K562 (cell line): ENCODE measurements at regions not wholly inside any gene's neighbourhood (a gene's known extent, or its start where the extent isn't known, plus 50 kb on each side); places are given as distances from the start of the nearest gene placed in this dataset.

Experiments
- DPF2 ChIP-seq: fragments of 450-650 bp; IDR thresholded peaks from 2 replicates; pipeline ENCODE4 v1.6.1; 2016
- EGR1 ChIP-seq: fragments of 450-650 bp; conservative IDR thresholded peaks from 2 replicates; pipeline ENCODE4 v1.6.1; 2017; ENCODE audit warnings: mild to moderate bottlenecking
- EP300 ChIP-seq: IDR thresholded peaks from 2 replicates; pipeline ENCODE4 v1.6.1; 2012; ENCODE audit warnings: low read length, improper control_type of control experiment
- FOXJ3 ChIP-seq: sonication (generic); formaldehyde crosslinking; IDR thresholded peaks from 2 replicates; pipeline ENCODE4 v1.4.0; 2020; ENCODE audit warnings: mild to moderate bottlenecking, missing genetic modification reagents
- GATA2 ChIP-seq: sonication (generic); formaldehyde crosslinking; IDR thresholded peaks from 2 replicates; pipeline ENCODE4 v1.4.0; 2020; ENCODE audit warnings: mild to moderate bottlenecking, missing genetic modification reagents
- MAZ ChIP-seq, 2 experiments: fragments of 450-650 bp in 1 of 2; sonication (generic) in 1 of 2; formaldehyde crosslinking; IDR thresholded peaks in 1 of 2; conservative IDR thresholded peaks in 1 of 2; 2 replicates each; pipeline versions ENCODE4 v1.4.0 to v1.5.0; 2020; ENCODE audit warnings: mild to moderate bottlenecking in 1 of 2, missing genetic modification reagents in 1 of 2
- MECOM ChIP-seq: fragments of 250-450 bp; sonication (Bioruptor Pico); IDR thresholded peaks from 2 replicates; pipeline ENCODE4 v1.8.0; 2022; ENCODE audit warnings: inconsistent platforms
- MYC ChIP-seq, 2 experiments: fragments of 250-450 bp in 1 of 2; sonication (Bioruptor Pico) in 1 of 2; IDR thresholded peaks; 2 replicates each; pipeline versions ENCODE4 v1.5.1 to v1.6.1; 2012 to 2021; ENCODE audit warnings: low read depth in 2 of 2, borderline replicate concordance in 1 of 2, improper control_type of control experiment in 1 of 2, low read length in 1 of 2, mild to moderate bottlenecking in 1 of 2, moderate library complexity in 1 of 2
- NR2C2 ChIP-seq, 2 experiments: fragments of 200-800 bp in 1 of 2; sonication (Bioruptor generic) in 1 of 2; sonication (generic) in 1 of 2; formaldehyde crosslinking in 1 of 2; IDR thresholded peaks; 2 replicates each; pipeline versions ENCODE4 v1.6.1 to v1.8.0; 2016 to 2022; ENCODE audit warnings: mild to moderate bottlenecking in 1 of 2, missing compliant biosample characterization in 1 of 2, missing genetic modification characterization in 1 of 2, missing genetic modification reagents in 1 of 2
- RCOR1 ChIP-seq, 2 experiments: IDR thresholded peaks; 2 replicates each; pipeline ENCODE4 v1.6.1; 2012; ENCODE audit warnings: low read depth in 2 of 2, low read length in 2 of 2, borderline replicate concordance in 1 of 2, improper control_type of control experiment in 1 of 2
- SMARCA4 ChIP-seq: fragments of 450-650 bp; IDR thresholded peaks from 2 replicates; pipeline ENCODE4 v1.6.1; 2016
- SMARCE1 ChIP-seq: fragments of 450-650 bp; IDR thresholded peaks from 2 replicates; pipeline ENCODE4 v1.7.1; 2016; ENCODE audit warnings: mild to moderate bottlenecking
- TSC22D4 ChIP-seq: fragments of 450-650 bp; IDR thresholded peaks from 2 replicates; pipeline ENCODE4 v1.6.1; 2016; ENCODE audit warnings: missing genetic modification characterization, missing biosample characterization, control low read depth
- ZFP36 ChIP-seq: fragments of 150-350 bp; IDR thresholded peaks from 2 replicates; pipeline ENCODE4 v1.6.1; 2018; ENCODE audit warnings: low read length, low read depth; ENCODE audit not compliant: partially characterized antibody
- ZKSCAN8 ChIP-seq: fragments of 200-800 bp; sonication (Bioruptor generic); IDR thresholded peaks from 2 replicates; pipeline ENCODE4 v1.6.1; 2016; ENCODE audit warnings: missing genetic modification characterization, missing compliant biosample characterization
- ZNF766 ChIP-seq: fragments of 200-800 bp; sonication (Bioruptor generic); conservative IDR thresholded peaks from 2 replicates; pipeline ENCODE4 v1.6.1; 2016; ENCODE audit warnings: missing genetic modification characterization, missing compliant biosample characterization
- TF ChIP-seq, protein P1 (sequence below): fragments of 200-800 bp; sonication (Bioruptor generic); IDR thresholded peaks from 2 replicates; pipeline ENCODE4 v1.6.1; 2017; ENCODE audit warnings: missing genetic modification characterization, missing compliant biosample characterization
- TF ChIP-seq, protein P2 (sequence below): IDR thresholded peaks from 2 replicates; pipeline ENCODE4 v1.6.1; 2011; ENCODE audit not compliant: insufficient read length; ENCODE audit errors: extremely low read depth
- TF ChIP-seq, protein P3 (sequence below): fragments of 450-650 bp; IDR thresholded peaks from 2 replicates; pipeline ENCODE4 v1.6.1; 2016; ENCODE audit warnings: borderline replicate concordance
- TF ChIP-seq, protein P4 (sequence below), 2 experiments: fragments of 150-350 bp in 1 of 2; IDR thresholded peaks; 2 replicates each; pipeline ENCODE4 v1.6.1; 2012 to 2016; ENCODE audit warnings: low read depth in 2 of 2, low read length in 2 of 2, mild to moderate bottlenecking in 1 of 2, moderate library complexity in 1 of 2

DNA sequence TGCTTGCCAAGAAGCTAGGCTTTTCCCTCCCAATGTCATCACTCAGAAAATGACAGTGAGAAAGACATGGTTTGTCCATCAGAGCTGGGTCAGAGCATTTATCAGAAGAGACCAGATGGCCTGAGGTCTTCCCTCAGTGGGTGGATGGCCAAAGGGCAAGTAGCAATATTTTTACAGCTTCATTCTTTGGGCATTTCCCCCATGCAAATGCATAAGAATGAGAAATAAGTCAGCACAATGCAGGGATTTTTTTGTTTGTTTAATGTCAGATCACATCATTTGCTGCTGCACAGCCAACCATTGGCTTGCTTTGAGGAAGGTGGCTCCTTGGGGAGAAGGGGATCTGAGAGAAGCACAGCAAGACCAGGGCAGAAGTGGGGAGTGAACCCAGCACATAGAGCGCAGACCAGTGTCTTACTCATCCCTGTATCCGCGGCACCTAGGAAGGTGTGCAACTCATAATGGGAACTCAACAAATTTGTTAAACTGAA is 209.6 kb downstream of the SEMA6A start (continued):
- TF ChIP-seq, protein P1, sequence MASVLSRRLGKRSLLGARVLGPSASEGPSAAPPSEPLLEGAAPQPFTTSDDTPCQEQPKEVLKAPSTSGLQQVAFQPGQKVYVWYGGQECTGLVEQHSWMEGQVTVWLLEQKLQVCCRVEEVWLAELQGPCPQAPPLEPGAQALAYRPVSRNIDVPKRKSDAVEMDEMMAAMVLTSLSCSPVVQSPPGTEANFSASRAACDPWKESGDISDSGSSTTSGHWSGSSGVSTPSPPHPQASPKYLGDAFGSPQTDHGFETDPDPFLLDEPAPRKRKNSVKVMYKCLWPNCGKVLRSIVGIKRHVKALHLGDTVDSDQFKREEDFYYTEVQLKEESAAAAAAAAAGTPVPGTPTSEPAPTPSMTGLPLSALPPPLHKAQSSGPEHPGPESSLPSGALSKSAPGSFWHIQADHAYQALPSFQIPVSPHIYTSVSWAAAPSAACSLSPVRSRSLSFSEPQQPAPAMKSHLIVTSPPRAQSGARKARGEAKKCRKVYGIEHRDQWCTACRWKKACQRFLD (CRISPR knock-in tag): 0 out of 2 replicates have a peak, but pooled peaks have one; percentile 34
- TF ChIP-seq ZNF766 (CRISPR knock-in tag): 0 out of 2 replicates have a peak, but pooled peaks have one; percentile 24
- TF ChIP-seq MECOM: peak; percentile 84
- peak; percentile 67 for TF ChIP-seq GATA2 (CRISPR knock-in tag)
- peak; percentile 49; the same call in 1 of the 2 replicates for TF ChIP-seq SMARCE1
- peak; percentile 29 to 41; a peak in 1 of 4 replicates for TF ChIP-seq MAZ (CRISPR knock-in tag; conservative IDR thresholded peaks at IDR 0.05 in 1 of 2, IDR thresholded peaks at IDR 0.05 in 1 of 2)
- peak; percentile 54; the same call in 1 of the 2 replicates for TF ChIP-seq EP300
- peak; percentile 83 for TF ChIP-seq EGR1
- TF ChIP-seq, protein P2, sequence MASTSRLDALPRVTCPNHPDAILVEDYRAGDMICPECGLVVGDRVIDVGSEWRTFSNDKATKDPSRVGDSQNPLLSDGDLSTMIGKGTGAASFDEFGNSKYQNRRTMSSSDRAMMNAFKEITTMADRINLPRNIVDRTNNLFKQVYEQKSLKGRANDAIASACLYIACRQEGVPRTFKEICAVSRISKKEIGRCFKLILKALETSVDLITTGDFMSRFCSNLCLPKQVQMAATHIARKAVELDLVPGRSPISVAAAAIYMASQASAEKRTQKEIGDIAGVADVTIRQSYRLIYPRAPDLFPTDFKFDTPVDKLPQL: no peak
- TF ChIP-seq NR2C2 (CRISPR knock-in tag; IDR thresholded peaks at IDR 0.05): no peak
- TF ChIP-seq NR2C2 (tag; IDR thresholded peaks at IDR 0.05): peak; percentile 15; the same call in 1 of the 2 replicates
- no peak for TF ChIP-seq FOXJ3 (CRISPR knock-in tag)
- no peak for TF ChIP-seq ZFP36
- peak; percentile 56 for TF ChIP-seq DPF2
- TF ChIP-seq SMARCA4: peak; percentile 25; the same call in 1 of the 2 replicates
- TF ChIP-seq, protein P3, sequence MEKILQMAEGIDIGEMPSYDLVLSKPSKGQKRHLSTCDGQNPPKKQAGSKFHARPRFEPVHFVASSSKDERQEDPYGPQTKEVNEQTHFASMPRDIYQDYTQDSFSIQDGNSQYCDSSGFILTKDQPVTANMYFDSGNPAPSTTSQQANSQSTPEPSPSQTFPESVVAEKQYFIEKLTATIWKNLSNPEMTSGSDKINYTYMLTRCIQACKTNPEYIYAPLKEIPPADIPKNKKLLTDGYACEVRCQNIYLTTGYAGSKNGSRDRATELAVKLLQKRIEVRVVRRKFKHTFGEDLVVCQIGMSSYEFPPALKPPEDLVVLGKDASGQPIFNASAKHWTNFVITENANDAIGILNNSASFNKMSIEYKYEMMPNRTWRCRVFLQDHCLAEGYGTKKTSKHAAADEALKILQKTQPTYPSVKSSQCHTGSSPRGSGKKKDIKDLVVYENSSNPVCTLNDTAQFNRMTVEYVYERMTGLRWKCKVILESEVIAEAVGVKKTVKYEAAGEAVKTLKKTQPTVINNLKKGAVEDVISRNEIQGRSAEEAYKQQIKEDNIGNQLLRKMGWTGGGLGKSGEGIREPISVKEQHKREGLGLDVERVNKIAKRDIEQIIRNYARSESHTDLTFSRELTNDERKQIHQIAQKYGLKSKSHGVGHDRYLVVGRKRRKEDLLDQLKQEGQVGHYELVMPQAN: no peak
- TF ChIP-seq, protein P4, sequence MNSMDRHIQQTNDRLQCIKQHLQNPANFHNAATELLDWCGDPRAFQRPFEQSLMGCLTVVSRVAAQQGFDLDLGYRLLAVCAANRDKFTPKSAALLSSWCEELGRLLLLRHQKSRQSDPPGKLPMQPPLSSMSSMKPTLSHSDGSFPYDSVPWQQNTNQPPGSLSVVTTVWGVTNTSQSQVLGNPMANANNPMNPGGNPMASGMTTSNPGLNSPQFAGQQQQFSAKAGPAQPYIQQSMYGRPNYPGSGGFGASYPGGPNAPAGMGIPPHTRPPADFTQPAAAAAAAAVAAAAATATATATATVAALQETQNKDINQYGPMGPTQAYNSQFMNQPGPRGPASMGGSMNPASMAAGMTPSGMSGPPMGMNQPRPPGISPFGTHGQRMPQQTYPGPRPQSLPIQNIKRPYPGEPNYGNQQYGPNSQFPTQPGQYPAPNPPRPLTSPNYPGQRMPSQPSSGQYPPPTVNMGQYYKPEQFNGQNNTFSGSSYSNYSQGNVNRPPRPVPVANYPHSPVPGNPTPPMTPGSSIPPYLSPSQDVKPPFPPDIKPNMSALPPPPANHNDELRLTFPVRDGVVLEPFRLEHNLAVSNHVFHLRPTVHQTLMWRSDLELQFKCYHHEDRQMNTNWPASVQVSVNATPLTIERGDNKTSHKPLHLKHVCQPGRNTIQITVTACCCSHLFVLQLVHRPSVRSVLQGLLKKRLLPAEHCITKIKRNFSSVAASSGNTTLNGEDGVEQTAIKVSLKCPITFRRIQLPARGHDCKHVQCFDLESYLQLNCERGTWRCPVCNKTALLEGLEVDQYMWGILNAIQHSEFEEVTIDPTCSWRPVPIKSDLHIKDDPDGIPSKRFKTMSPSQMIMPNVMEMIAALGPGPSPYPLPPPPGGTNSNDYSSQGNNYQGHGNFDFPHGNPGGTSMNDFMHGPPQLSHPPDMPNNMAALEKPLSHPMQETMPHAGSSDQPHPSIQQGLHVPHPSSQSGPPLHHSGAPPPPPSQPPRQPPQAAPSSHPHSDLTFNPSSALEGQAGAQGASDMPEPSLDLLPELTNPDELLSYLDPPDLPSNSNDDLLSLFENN (IDR thresholded peaks at IDR 0.05; ENCODE audit: low read depth in 2 of 2, low read length in 2 of 2): peak in 1 of 2 experiments; percentile 26; a peak in 1 of 4 replicates
- no peak for TF ChIP-seq ZKSCAN8 (CRISPR knock-in tag)
- TF ChIP-seq RCOR1 (IDR thresholded peaks at IDR 0.05; ENCODE audit: borderline replicate concordance in 1 of 2, low read depth in 2 of 2, low read length in 2 of 2): peak in 1 of 2 experiments; percentile 80; a peak in 2 of 4 replicates
- no peak for TF ChIP-seq TSC22D4 (tag)
- no peak for TF ChIP-seq MYC (IDR thresholded peaks at IDR 0.05; ENCODE audit: low read depth, low read length)
- TF ChIP-seq MYC (CRISPR knock-in tag; IDR thresholded peaks at IDR 0.05; ENCODE audit: borderline replicate concordance, low read depth): no peak
